Neural crest cell (in vitro differentiated cells): ENCODE measurements at regions not wholly inside any gene's neighbourhood (a gene's known extent, or its start where the extent isn't known, plus 50 kb on each side); places are given as distances from the start of the nearest gene placed in this dataset.

ENCODE experiments used
- DNase-seq: peaks from one replicate; pipeline ENCODE4 v3.0.0; 2021; ENCODE audit warnings: low read depth, mixed read lengths, low spot score
- H3K27ac Mint-ChIP-seq: one replicate; pipeline ENCODE4 v1.8.0; 2021; ENCODE audit warnings: mild to moderate bottlenecking, mixed read lengths; ENCODE audit not compliant: unreplicated experiment
- H3K27me3 Mint-ChIP-seq: 2 replicates; pipeline ENCODE4 v1.8.0; 2021; ENCODE audit warnings: low read depth, mild to moderate bottlenecking, mixed read lengths
- H3K36me3 Mint-ChIP-seq: 2 replicates; pipeline ENCODE4 v1.8.0; 2021; ENCODE audit warnings: low read depth, mild to moderate bottlenecking, mixed read lengths
- H3K4me1 Mint-ChIP-seq: 2 replicates; pipeline ENCODE4 v1.8.0; 2021; ENCODE audit warnings: mixed read lengths
- H3K4me3 Mint-ChIP-seq: one replicate; pipeline ENCODE4 v1.8.0; 2021; ENCODE audit warnings: mild to moderate bottlenecking, mixed read lengths
- H3K9me3 Mint-ChIP-seq: 2 replicates; pipeline ENCODE4 v1.8.0; 2021; ENCODE audit warnings: mixed read lengths
- TF ChIP-seq, protein P1 (sequence below): fragments of 200-600 bp; sonication (generic); conservative IDR thresholded peaks from 2 replicates; pipeline ENCODE4 v1.5.0; 2021; ENCODE audit warnings: antibody characterized with exemption, mild to moderate bottlenecking

DNA sequence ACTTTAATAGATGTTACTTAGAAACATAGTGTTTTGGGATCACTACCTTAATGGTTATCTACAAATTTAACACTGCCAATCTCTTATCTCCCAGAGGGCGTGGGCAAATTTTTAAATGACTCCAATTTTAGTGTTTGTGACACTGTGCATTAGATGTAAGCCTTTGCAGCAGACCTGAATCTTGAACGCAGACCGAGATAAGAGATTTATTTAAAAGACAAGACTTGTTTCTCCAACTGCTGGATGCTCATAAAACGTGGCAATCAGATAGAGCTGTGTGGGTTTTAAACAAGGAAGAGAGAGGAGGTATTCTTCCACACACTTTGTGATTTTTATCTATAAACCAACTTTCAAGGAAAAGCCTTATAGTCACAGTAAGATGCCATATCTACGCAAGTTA lies 252.5 kb upstream of the NR3C2 start:
- H3K4me1 Mint-ChIP-seq = no peaks in the 10 kb centered on the region
- no peak for DNase-seq
- H3K36me3 Mint-ChIP-seq = no peaks in the 10 kb centered on the region
- no peak overlapping the region for H3K27ac Mint-ChIP-seq
- no peaks in the 10 kb centered on the region for H3K27me3 Mint-ChIP-seq
- H3K4me3 Mint-ChIP-seq = no peak overlapping the region
- H3K9me3 Mint-ChIP-seq = no peaks in the 10 kb centered on the region
- TF ChIP-seq, protein P1, sequence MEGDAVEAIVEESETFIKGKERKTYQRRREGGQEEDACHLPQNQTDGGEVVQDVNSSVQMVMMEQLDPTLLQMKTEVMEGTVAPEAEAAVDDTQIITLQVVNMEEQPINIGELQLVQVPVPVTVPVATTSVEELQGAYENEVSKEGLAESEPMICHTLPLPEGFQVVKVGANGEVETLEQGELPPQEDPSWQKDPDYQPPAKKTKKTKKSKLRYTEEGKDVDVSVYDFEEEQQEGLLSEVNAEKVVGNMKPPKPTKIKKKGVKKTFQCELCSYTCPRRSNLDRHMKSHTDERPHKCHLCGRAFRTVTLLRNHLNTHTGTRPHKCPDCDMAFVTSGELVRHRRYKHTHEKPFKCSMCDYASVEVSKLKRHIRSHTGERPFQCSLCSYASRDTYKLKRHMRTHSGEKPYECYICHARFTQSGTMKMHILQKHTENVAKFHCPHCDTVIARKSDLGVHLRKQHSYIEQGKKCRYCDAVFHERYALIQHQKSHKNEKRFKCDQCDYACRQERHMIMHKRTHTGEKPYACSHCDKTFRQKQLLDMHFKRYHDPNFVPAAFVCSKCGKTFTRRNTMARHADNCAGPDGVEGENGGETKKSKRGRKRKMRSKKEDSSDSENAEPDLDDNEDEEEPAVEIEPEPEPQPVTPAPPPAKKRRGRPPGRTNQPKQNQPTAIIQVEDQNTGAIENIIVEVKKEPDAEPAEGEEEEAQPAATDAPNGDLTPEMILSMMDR = no peak

DNA sequence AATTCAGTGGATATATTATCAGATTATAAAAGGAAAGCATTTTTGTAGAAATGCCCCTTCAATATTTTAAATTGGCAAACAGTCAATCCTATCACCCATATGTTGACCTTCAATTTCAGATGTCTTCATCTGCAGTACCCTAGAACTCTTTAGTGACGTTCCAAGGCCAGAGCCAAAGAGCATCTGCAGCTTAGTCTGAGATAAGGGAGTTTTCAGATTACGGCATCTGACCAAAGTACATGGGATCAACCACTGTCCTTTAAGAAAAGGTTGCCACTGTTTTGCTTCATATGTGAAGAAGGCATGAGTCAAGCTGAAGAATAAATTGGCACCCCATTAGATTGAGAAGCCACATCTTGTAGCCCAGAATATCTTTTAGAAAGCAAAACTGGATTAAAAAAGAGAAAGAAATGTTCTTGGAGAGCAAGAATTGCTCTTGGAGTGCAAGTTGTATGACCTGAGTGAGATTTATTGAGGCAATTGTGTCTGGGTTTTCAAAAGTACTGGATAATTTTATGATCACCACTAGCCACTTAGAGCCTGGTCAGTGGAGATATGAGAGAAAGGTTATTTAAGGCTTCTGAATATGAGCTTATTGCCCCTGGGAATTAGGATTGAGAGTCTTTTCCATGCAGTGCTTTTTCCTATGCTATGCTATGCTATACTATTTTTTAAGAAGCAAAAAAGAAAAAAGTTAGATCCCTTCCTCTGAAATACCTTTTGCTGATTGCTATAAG lies 251.9 kb upstream of the NR3C2 start:
- H3K4me3 Mint-ChIP-seq = no peak overlapping the region
- TF ChIP-seq, protein P1 = no peak

DNA sequence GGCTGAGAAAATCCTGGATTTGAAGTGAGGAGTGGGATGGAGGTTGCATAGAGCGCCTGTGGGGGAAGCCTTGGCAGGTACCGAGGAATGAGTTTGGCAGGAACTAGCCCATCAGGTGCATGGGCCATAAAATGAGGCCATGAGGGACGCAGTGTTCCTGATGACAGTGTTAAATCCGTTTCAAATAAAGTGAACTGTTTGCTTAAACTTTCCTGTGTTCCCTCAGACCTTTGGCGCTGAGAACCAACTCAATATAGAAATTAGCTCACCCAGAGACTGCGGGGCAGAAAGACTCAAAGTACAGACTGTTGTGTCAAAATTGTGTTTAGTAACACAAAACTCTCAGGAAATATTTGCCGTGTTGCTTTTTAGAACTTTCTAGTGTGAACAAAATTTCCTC lies 250.0 kb upstream of the NR3C2 start:
- Mint-ChIP-seq H3K4me1 (no peaks in the 10 kb centered on the region), H3K9me3 (no peaks in the 10 kb centered on the region), H3K4me3 (no peak overlapping the region), H3K27ac (no peak overlapping the region), H3K36me3 (no peaks in the 10 kb centered on the region), H3K27me3 (no peaks in the 10 kb centered on the region)
- TF ChIP-seq, protein P1 = no peak
- no peak for DNase-seq

More for the DNA sequence above, 251.9 kb upstream of the NR3C2 start:
- Mint-ChIP-seq H3K4me1 (no peaks in the 10 kb centered on the region), H3K27me3 (no peaks in the 10 kb centered on the region), H3K9me3 (no peaks in the 10 kb centered on the region), H3K27ac (no peak overlapping the region), H3K36me3 (no peaks in the 10 kb centered on the region)
- DNase-seq = no peak

DNA sequence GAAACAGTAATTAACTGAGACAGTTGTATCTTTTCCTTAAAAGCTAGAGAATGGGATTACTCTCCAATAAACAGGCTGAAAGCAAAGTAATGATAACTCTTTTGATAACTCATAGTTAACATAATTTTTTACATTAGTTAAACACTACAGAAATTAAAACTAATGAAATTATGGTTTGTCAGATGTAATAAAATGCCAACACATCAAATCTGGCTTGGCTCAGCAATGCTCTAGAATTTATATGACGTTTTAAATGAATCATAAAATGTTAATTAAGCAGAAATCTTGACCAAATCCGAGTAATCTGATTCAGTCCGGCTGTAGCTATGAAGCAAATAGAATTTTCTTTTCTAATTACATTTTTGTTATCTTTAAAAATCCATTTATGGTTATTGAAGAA lies 244.2 kb upstream of the NR3C2 start:
- no peak overlapping the region for H3K4me3 Mint-ChIP-seq
- H3K27me3 Mint-ChIP-seq = no peaks in the 10 kb centered on the region
- H3K4me1 Mint-ChIP-seq = no peaks in the 10 kb centered on the region
- no peaks in the 10 kb centered on the region for H3K36me3 Mint-ChIP-seq
- no peak overlapping the region for H3K27ac Mint-ChIP-seq
- TF ChIP-seq, protein P1 = no peak
- no peaks in the 10 kb centered on the region for H3K9me3 Mint-ChIP-seq
- DNase-seq = no peak

DNA sequence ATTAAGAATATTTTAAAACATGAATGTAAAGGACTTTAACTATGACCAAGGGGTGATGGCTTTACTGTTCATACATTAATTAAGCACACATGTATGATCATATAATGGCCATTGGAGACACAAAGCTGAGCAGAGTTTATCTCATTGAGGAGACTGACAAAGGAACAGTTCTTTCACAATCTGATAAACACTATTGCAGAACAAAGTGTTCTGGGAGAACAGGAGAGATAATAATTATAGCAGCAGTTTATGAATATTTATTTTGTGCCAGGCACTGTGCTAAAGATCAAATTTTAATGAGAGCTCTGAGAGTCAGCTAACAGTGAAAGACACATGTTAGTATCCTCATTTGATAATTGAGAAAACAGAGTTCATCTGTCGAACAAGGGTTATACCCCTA lies 242.4 kb upstream of the NR3C2 start:
- no peak for DNase-seq
- no peaks in the 10 kb centered on the region for H3K9me3 Mint-ChIP-seq
- no peaks in the 10 kb centered on the region for H3K4me1 Mint-ChIP-seq
- no peaks in the 10 kb centered on the region for H3K36me3 Mint-ChIP-seq
- H3K27me3 Mint-ChIP-seq = no peaks in the 10 kb centered on the region
- H3K27ac Mint-ChIP-seq = no peak overlapping the region
- TF ChIP-seq, protein P1 = no peak
- no peak overlapping the region for H3K4me3 Mint-ChIP-seq
